HG03575 (cell line): ENCODE measurements at regions not wholly inside any gene's neighbourhood (a gene's known extent, or its start where the extent isn't known, plus 50 kb on each side); places are given as distances from the start of the nearest gene placed in this dataset.

Experiments
- ATAC-seq: cut with Tn5 transposase; IDR thresholded peaks from one replicate; pipeline ENCODE4 v1.9.1; 2021; ENCODE audit not compliant: unreplicated experiment, insufficient number of reproducible peaks, low FRiP score; ENCODE audit errors: extremely low read depth

DNA sequence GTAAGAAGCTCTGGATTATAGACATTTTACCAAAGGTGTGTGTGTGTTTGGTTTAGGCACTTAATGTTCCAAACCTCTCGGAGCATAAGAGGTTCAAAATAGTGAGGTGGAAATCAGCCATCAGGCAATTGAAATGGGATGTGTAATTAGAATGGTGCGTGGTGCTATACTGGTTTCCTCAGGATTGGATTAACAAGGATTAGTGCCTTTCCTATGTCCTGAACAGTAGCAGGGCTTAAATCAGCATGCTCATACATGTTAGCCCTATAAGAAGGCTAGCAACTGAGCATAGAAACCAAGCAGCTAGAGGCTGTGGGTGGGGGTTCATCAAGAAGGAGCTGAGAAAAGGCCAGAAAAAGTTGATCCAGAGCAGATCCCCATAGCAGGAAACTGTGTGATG is 256.8 kb upstream of the CXXC4 start:
- ATAC-seq, result no peak

DNA sequence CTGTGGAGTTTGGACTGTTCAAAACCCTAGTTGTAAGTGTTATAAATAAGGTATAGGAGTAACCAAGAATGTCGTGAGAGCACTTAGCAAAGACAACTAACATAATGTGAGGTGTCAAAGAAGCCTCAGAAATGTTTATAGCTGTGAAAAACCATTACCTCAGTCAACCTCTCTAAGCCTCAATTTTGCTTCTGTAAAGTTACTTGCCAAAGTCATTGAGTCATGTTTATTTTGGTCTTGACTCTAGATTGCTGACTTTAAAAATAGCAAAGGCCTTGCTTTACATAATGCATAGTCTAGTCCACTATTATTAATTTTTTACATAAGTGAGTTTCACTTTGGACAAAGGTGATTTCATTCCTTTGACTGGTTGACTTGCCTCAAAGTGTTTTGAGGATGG is 257.6 kb upstream of the CXXC4 start:
- peak; percentile 86 for ATAC-seq

DNA sequence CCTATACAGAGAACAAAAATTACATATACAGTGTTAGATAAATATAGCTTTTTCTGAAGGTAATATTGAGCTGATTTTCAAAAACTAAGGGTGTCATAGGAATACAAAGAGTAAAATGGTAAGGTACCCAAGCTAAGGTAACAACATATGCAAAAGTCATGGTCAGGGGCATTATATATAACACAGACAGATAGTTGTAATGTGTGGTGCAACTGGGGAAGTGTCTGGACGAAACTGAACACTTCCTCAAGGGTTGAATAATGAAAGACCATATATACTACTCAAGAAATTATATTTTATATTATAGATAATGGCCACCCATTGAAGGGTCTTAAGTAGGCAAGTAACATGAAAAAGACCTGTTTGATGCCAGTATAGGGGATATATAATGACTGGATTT is 262.1 kb upstream of the CXXC4 start:
- no peak for ATAC-seq

DNA sequence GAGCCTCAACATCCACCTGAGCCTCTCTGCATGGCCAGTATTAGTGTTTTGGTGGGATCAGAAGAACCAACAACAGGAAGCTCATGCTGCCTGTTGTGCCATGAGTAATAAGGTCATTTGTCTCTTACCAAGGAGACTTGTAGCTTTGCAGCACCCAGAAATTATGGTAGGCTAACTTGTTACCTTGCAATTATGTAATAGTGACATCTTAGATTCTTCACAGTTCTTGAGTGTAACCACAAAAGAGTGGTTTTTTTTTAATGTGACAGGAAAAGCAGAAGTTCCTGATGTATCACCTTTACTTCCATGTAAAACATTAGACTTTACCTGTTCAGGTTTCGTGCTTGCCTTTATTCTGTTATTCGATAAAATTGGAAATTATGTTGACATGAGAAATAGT is 263.9 kb upstream of the CXXC4 start:
- ATAC-seq, result no peak

DNA sequence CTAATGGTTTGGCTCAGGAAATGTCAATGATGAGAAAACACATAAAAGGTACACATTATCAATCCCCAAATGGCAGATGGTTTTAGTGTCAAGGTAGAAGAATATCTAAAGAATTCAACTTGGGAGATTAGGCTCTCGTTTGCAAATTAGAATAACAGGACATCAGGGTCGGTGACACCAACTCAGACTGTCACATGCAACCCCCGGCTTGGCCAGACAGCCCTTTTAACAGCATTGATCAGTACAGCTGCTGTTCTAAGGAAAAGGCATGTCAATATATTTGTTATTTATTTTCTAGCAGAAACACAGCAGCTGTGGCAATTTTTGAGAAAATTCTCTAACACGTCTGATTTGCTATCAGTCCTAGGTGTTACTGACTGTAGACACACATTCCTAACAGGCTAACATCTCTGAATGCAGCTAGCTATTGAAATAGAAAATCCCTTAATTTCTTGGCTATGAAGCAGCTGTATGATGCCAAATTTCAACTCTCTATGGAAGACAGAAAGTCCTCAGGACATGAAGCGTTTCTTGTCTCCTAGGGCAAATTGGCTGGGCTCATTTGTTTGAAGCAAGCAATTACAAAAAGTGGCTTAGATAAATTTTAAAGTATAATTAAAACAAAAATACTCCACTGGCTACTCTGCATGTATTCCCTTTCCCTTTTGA is 269.0 kb upstream of the CXXC4 start:
- no peak for ATAC-seq

DNA sequence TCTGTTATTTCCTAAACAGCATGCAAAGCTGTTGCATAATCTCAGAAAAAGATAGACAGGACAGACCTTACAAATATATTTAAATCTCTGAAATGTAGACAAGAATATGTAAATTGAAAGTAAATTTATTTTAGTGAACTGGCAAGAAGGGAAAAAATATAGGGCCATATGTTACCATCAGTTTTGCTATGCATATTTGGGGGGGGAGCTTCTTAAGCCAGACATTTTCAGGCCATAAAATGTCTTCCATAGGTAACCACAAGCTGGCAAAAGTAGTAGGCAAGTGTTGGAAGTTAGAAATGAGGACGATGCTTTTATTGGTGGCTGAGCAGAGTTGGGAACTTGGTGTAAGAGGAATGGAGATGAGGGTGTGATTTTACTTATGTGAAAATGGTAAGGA is 272.0 kb upstream of the CXXC4 start:
- no peak for ATAC-seq

DNA sequence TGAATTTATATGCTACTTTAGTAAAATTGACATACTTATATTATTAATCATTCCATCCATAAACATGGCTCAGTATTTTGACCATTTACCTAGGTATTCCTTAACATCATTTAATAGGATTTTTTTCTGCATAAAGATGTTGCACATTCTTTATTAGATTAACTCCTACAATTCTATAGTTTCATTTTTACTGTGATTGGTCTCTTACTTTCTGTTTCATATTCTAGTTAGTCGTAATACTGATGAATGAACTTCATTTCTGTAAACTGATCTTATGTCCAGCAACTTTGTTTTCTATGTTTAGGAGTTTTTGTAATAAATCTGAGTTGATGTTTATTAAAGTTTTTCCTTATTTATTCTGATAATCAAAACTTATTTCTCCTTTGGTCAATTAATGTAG is 278.2 kb upstream of the CXXC4 start:
- ATAC-seq, result peak; percentile 72

DNA sequence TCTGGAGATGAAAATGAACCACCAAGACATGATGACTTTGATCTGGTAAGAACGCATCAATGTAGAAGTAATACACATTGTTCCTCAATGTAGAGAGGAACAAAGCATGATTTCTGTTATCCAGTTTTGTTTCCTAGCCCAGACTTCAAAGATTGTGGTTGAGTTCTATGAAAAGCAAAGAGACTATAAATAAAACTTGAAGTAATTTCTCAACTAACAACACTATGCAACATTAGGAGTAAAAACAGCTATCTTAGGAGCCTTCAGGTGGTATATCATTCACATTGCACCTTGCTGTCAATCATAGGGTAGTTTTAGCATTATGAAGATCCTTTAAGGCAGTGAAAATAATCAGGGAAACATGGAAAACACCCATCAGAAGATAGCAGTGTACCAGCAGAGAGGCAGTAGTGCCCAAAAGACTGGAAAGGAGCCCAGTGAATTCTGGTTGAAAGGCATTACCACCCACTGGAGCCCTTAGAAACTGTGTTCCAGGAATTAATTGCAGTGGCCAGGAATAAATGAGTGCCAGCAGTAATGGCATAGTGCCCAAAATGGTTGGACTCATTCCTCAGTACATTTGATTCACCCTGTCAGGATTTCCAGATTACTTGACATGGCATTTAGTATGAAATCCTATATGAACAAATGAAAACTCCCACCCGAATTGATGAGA is 300.7 kb upstream of the CXXC4 start:
- ATAC-seq, result peak; percentile 64

DNA sequence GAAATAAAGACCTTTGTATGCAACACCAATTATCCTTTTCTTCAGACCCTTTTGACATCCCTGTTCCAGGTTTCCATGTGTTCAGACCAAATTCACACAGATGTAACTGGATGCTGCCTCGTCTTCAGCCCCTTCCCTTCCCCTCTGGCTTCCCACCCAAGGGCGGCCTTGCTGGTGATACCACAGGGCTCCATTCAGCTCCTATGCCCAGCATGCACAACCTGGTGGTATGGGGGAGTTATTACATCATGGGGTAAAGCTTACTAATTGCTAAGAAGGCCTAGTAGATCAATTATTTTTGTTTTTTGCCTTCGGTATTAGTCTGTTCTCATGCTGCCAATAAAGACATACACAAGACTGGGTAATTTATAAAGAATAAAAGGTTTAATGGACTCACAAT is 317.0 kb upstream of the CXXC4 start:
- no peak for ATAC-seq

DNA sequence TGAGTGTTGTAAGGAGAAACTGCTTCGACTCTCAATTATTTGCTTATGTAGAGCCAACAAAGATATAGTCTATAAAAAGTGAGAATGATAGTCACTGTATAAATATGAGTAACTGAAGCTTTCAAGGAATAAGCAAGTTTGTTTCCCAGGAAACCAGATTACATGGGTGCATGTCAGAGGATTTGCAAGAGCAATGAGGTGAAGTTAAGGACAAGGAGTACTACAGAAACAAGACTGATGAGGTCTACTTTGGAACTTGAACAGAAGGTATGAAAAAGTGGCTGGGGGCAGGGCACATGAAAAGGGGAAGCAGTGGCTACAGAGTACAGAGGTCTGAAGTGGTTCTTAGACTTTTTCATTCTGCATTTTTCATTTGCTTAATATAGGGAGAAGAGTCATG is 321.0 kb upstream of the CXXC4 start:
- ATAC-seq, result no peak

DNA sequence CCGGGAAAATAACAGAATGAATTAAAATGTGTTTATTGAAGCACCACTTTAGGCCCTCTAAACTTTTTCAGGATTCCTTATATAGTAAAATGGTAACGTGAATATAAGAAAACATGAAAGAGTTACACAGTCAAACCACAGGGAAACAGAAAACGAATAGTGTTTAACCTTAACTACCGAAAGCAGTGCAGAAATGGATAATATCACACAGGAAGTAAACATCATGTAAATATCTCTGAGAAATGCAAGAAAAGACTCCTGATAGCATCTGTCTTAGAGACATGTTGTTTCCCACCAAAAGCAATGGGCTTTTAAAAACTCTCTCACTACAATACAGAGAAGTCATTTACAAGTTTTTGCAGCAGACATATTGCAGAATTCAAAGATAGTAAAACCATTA is 323.9 kb upstream of the CXXC4 start:
- no peak for ATAC-seq

DNA sequence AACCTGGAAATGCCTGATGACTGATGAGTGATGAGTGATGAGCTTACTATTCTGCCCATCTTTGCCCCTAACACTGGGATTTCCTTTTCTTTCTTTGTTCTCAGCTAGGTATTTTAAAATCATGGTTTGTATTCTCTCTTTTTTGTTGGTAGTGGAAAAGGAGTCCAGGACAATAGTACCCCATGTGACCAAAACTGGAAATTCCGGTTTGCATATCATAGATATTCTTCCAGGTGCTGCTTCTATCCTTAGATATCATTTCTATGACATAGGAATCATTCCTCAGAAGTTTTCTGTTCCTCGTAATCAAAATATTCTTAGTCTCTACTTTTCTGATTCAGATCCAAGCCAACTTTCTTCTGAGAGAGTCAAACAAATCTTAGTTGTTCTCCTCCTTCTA is 320.5 kb upstream of the TET2 start:
- no peak for ATAC-seq

DNA sequence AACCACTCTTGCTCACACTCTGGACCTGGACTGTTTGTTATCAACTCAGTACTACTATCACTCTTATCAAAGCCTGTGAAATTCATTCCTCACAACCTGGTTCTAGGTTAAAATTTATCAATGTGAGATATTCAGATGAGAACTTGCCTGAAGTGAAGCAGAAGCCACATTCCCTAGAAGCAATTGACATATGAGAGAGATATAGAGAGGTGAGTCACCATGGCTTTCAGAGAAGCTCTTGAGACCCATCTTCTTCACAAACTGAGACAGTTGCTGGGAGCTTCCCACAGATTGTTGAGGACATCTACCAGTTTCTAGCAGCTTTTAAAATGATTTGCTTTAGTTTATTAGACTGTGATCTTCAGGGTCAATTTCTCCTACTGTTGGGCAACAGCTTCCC is 316.9 kb upstream of the TET2 start:
- no peak for ATAC-seq

DNA sequence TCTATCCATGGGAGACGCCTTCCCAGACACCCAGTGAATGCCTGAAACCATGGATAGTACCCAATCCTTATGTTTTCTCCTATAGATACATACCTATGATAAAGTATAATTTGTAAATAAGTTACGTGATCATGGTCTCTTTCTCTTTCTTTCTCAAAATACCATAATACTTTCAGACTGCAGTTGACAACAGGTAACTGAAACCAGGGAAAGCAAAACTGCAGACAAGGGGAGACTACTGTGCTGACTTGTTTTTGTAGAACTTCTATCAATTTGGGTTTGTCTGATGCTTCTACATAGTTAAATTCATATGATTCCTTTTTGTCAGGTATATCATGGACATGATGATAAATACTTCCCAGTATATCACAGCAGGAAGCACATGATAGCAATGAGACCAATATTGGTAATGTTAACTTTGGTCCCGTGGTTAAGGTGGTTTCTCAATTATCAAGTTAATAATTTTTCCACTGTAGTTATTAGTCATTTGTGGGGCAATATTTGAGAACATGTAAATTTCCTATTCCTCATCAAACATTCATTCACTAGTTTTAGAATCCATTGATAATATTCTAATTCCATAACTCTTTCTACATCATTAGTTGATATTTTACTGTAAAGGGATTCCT is 298.0 kb upstream of the TET2 start:
- ATAC-seq, result no peak

DNA sequence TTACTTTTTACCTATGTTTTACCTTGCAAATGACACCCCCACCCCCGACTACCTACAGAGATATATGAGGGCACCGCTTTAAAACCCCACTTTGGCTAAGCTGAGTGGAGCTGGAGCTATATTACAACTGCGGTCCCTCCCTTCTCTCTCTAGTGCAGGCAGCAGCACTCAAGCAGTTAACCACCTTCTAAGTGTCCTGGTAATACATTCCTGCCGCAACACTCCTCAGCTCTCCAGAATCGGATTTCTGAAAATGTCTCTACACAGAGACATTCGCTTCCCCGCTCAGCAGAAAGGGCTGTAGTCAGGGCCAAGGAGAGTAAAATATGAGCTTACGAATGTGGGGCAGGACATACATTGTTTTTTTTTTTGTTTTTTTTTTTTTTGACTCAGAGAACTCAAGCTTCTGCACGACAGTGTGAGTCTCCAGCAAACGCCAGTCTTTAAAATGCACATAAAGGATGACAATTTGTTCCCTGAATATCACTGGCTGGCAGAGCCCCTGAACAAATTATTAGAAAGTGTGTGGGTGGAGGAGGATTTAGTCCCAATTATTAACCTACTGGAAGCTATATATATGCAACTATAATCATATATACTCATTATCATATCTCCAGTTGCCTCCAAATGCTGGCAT is 287.0 kb upstream of the TET2 start:
- no peak for ATAC-seq

DNA sequence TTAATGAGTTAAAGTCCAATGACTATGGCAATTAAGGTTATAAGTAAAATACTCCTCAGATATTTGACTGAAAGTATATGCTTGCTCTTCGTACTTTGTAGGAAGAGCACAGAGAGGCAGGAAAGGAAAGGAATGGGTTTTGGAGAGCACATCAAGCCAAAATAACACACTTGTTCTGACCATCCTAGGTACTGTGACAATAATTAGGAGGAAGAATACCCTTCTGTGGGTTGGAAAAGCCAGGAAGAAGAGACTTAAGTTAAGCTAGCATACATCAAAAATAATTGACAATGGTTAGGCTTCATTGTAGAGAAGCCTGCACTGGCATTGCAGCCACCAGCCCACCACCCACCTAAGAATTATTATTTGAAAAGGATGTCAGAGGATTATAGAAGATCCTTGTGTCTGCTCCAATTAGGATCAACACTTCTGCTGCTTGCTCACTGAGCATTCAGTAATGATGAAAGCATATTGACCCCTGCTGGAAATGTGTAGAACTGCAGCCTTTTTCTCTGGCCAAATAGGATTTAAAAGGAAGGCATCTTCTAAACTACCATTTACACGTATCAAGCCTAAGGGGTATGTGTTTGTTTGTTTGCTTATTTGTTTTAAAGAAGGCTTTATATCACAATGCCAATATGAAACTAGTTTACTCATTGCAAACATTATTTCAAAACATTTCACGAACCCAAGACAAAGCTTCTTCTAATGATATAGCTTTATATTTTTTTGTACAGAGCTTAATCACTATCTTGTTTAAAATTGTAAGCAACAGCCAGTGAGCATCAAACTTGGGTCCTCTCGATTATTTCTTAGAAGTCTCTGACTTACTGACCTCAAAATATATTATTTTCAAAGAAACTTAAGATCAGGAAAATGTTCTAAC is 286.2 kb upstream of the TET2 start:
- ATAC-seq, result peak; percentile 50

DNA sequence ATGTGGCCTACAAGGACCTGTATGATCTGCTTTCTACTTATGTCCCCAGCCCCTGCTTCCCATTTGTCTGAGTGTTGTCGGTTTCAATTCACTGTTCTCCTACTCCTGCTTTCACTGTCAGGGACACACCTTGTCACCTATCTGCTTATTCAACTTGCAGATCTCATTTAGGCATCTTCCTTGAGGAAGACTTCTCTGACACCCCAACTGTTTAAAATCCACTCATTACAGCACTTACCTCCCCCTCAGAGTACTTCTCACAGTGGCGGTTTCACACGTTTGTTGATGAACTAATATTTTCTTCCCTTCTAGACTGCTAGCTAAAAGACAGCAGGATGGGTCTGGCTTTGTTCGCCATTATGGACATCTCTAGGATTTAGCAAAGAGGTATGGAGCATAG is 279.9 kb upstream of the TET2 start:
- no peak for ATAC-seq

DNA sequence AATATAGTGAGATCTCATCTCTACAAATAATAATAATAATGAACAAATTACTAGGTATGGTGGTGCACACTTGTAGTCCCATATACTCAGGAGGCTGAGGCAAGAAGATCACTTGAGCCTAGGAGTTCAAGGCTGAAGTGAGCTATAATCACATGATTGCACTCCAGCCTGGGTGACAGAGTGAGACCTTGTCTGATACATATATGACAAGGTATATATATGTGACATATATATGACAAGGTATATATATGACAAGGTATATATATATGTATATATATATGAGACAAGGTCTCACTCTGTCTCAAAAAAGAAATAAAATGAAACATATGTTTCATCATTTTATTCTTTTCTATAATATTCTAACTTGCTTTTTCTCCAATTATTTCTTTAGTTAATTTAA is 278.1 kb upstream of the TET2 start:
- peak; percentile 19 for ATAC-seq

DNA sequence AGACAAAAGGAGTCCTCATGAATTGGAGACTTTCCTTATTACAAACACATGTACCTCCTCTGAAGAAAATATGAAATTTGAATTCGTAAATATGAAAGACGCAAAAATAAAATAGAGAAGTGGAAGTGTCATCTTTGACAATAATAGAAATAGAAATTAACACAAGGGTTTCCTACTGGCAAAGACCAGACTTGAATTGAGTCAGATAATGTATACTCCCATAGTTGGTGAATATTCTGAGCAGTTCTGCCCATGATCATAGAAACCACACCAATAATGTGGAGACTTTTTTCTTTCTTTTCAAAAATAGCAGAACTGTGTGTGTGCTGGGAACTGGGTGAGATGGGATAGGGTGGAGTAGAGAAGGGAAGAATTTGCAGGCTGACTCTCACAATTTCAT is 277.7 kb upstream of the TET2 start:
- peak; percentile 95 for ATAC-seq
